ENCODE measurements at regions not wholly inside any gene's neighbourhood (a gene's known extent, or its start where the extent isn't known, plus 50 kb on each side); places are given as distances from the start of the nearest gene placed in this dataset.

GRCh38 chr9:124198948-124199347, 58.8 kb upstream of the NEK6 start:
- Histone ChIP-seq H3K4me2 (ENCODE audit: insufficient read depth, low read length) (no peak overlapping the region), H3K9me1 (replicated peaks; ENCODE audit: control insufficient read depth, extremely low read depth, insufficient read depth, low read length) (no peaks in the 10 kb centered on the region), H3K9ac (replicated peaks; ENCODE audit: extremely low read depth, insufficient read depth, low read length) (no peak overlapping the region), H3K4me1 (ENCODE audit: control insufficient read depth, extremely low read depth, insufficient read depth, low read length) (peaks cover 2% of the 10 kb centered on the region), H3K27me3 (ENCODE audit: control insufficient read depth in 2 of 2, insufficient read depth in 2 of 2, low read length in 2 of 2) (peaks cover 0 to 2% of the 10 kb centered on the region in 2 experiments), H3K79me2 (ENCODE audit: control insufficient read depth, insufficient read depth, low read length) (no peaks in the 10 kb centered on the region), H3K27ac (ENCODE audit: insufficient read depth, low read depth, low read length) (no peak overlapping the region), H2AFZ (ENCODE audit: low read depth, low read length) (no peak overlapping the region), H3K4me3 (replicated peaks in 1 of 3; ENCODE audit: insufficient read depth in 1 of 3, low read depth in 1 of 3, low read length in 3 of 3) (no peak overlapping the region), H3K9me3 (replicated peaks; ENCODE audit: control insufficient read depth, insufficient read depth, low read length) (no peaks in the 10 kb centered on the region), H3K36me3 (ENCODE audit: control insufficient read depth in 2 of 2, extremely low read depth in 1 of 2, insufficient read depth in 2 of 2, low read length in 2 of 2) (no peaks in the 10 kb centered on the region), H4K20me1 (replicated peaks; ENCODE audit: control insufficient read depth, extremely low read depth, insufficient read depth, low read length) (no peaks in the 10 kb centered on the region)
- FAIRE-seq (no peak), DNase-seq (ENCODE audit: low read depth, low spot score) (no peak)
- intact Hi-C loops (cut with micrococcal nuclease): no loop called here
- POLR2A ChIA-PET: no interaction called here
- dilution Hi-C loops (cut with MboI; ENCODE audit: extremely low pct_ligation_motif_present, low sequenced_read_pairs): no loop called here
- CTCF ChIA-PET: no interaction called here
- BruUV-seq (replicated peaks): no TSS peak
- TF ChIP-seq JUN (IDR thresholded peaks at IDR 0.05; ENCODE audit: borderline replicate concordance, insufficient read depth, insufficient read length, low read depth) (no peak), POLR2A (IDR thresholded peaks at IDR 0.05; ENCODE audit: low read depth, low read length) (no peak), POLR2AphosphoS5 (IDR thresholded peaks at IDR 0.05; ENCODE audit: insufficient read depth, low read depth, low read length) (no peak), MYC (IDR thresholded peaks at IDR 0.05; ENCODE audit: low read depth, low read length) (no peak), EZH2 (IDR thresholded peaks at IDR 0.05; ENCODE audit: borderline replicate concordance, low read depth, low read length, severe bottlenecking) (no peak), GATA2 (IDR thresholded peaks at IDR 0.05; ENCODE audit: insufficient read depth, insufficient read length, low read depth, low read length) (no peak), CTCF (IDR thresholded peaks at IDR 0.05; ENCODE audit: extremely low read depth in 1 of 2, insufficient read depth in 1 of 2, low read depth in 1 of 2, low read length in 2 of 2) (no peak), MAX (IDR thresholded peaks at IDR 0.05; ENCODE audit: insufficient read depth, insufficient read length) (no peak), FOS (IDR thresholded peaks at IDR 0.05; ENCODE audit: borderline replicate concordance, insufficient read depth, low read length) (no peak)
